ELR (cell line): ENCODE measurements at regions not wholly inside any gene's neighbourhood (a gene's known extent, or its start where the extent isn't known, plus 50 kb on each side); places are given as distances from the start of the nearest gene placed in this dataset.
A peak's percentile ranks its signal among the peaks of the same experiment; 100 is the strongest.

Source experiments
- DNase-seq: peaks from one replicate; pipeline ENCODE4 v3.0.0-alpha.2; 2015; ENCODE audit warnings: low read depth

GRCh38 chr18:53817976-53818950, 406.2 kb downstream of the MBD2 start:
- no peak for DNase-seq

DNA sequence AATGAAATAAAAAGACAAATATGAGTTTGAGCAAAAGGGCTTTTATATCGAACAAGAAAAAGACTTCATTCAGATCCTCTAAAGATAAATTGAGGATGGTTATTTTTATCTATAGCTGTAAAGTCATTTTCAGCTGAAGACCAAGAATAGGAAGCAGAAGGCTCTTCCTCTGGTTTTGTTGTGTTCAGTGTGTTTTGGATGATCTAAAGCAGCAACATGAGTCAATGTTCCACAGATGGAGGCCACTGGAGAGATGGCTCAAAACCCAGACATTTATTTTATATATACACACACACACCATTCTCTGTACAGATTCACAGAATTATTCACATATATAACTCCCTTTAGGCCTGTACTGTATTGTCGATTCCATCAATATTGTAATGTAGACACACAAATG, 424.3 kb downstream of the MBD2 start:
- DNase-seq, result no peak

GRCh38 chr18:53799134-53799533, 425.3 kb downstream of the MBD2 start:
- DNase-seq, result no peak

- no peak for DNase-seq
These were observed 426.0 kb downstream of the MBD2 start for GRCh38 chr18:53798516-53798915.

GRCh38 chr18:53797998-53798495, 426.4 kb downstream of the MBD2 start:
- no peak for DNase-seq

DNA sequence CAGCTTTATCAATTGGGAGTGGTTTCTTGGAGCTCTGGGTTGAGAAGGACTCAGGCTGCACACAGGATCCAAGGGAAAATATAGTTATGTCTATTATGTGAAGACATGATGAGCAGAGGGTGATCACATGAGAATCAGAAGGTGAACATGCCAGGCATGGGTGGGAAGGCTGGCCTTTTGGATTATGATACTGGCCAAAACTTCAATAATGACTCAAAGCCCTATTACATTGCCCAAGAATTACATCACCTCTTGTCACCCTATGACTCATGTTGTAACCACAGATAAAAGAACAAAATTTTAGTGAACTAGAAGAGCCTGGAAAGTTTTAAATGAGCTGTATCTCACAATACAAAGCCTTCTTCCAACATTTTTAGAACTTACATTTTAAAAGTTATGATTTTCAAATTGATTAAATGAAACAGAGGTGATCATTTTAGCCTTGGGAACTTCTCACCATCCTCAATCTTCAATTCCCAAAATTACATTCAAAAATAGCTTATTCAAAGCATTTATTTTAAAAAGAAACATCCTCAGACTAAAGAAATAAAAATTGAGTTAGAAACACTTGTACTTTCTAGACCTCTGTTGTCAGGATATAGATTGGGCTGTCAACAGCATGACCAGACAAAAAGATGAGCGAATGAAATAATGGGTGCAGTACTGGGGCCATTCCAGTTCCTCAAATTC, 428.3 kb downstream of the MBD2 start:
- peak; percentile 37 for DNase-seq

DNA sequence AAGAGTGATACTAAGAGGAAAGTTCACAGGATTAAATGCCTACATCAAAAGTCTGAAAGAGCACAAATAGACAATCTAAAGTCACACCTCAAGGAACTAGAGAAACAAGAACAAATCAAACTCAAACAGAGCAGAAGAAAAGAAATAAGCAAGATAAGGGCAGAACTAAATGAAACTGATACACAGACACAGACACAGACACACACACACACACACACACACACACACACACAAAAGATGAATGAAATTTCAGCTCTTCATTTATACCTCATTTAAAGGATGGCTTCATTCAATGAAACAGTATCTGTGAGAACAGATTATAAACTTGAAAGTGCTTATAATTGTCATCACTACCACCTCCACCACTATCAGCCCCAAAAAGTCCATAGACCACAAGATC, 428.9 kb downstream of the MBD2 start:
- no peak for DNase-seq

GRCh38 chr18:53795061-53795460, 429.4 kb downstream of the MBD2 start:
- DNase-seq, result no peak

GRCh38 chr18:53792762-53793161, 431.7 kb downstream of the MBD2 start:
- DNase-seq, result no peak

- no peak for DNase-seq
These were observed 433.7 kb downstream of the MBD2 start for GRCh38 chr18:53790786-53791185.

- DNase-seq, result no peak
These were observed 434.9 kb downstream of the MBD2 start for GRCh38 chr18:53789376-53790247.

DNA sequence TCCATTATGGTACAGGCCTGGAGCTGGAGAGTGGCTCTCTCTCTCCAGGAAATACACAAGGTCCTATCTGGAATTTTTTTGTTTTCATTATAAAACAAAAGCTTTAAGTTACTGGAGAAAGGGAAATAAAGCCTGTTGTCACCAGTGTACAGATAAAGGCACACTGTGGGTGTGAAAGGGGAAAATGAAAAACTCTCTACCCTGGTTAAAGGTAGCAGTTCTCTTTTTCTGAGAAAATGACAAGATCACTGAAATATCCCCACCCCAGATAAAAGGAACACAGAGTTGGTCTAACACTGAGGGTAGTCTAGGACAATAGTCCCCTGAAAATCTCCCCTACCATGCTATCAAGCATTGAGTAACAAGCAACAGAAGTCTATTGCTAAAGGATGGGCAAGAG, 438.7 kb downstream of the MBD2 start:
- no peak for DNase-seq

DNA sequence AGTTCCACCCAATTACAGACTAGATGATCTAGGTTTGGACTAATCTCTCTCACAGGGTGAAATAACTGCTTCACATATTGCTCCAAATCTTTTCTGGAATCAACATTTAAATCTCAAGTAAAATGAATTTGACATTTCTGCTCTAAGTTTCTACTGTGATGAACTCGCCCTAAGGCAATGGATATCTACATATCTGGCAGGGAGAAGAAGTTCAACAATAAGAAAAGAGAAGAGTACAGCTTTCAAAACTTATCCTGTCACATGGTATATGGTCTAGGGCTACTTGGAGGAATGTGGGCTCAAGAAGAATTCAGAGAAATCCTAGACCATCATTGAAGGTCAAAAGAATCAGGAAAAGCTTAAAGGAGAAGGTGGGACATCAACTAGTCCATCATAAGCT, 440.2 kb downstream of the MBD2 start:
- no peak for DNase-seq

GRCh38 chr18:53780666-53781065, 443.8 kb downstream of the MBD2 start:
- no peak for DNase-seq

DNA sequence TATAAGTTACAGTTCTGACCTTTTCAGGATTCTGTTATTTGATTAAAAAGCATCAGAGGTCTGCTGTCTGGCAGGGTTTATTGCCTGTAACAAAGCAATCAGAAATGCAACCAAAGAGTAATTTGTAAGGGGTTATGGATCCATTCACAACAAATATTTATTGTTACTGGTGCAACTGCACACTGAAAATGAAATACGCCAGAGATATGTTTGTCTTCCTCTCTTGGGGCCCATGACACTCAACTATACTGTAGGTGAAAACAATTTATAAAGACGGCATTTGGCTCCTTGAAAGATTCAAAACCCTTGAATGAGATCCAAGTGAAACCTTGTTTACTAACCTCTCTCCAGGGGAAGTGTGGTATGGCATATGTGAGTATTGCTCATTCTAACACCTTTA, 452.2 kb downstream of the MBD2 start:
- no peak for DNase-seq

GRCh38 chr18:53771664-53772063, 452.8 kb downstream of the MBD2 start:
- no peak for DNase-seq

DNA sequence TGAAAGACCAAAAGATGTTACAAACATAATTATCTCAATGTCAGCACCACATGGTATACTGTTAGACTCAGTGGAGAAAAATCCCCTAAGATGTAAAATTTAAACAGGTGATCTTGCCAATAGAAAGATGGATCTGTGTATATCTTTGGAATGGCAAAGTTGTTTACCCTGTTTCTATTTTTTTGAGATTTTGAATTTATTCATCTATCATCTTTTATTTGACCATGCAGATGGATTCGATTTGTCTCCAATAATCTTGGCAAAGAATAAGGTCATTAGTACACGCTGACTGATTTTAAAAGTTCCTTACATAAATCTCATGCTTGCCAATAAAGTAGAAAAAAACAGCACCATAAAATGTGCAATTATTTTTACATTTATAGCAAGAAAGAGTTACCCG, 459.3 kb downstream of the MBD2 start:
- no peak for DNase-seq

DNA sequence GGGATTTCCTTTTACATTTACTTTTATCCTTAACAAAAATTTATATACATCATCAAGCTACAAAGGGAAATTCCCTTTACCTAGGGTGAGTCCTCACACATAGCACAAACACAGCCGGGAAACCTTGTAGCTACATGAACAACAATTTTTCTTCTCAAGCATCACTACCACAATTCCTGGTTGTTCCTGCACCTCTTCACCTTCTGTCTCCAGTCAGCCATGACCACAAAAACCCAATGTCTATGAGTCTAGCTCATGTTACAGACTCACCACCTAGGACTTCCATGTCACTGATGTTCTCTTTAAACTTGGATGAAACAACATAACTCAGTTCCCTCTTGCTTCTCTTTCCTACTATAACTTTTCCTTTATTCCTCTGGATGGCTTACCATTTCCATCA, 460.4 kb downstream of the MBD2 start:
- no peak for DNase-seq

DNA sequence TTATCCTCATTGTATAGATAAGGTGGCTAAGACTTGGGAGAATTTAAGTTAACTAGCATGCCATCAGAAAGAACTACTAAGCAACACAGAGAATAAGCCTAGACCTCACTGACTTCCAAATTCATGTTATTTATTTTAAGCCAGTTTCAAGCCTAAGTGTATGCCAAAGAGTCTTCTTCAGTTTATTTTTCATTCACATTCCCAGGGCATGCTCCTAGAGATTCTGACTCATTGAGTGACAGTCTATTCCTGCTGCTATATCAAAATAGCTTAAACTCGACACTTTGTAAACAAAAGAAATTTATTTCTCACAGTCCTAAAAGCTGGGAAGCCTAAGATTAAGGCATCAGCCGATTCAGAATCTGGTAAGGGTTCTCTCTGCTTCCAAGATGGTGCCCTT, 467.1 kb downstream of the MBD2 start:
- no peak for DNase-seq

- DNase-seq, result no peak
These were observed 467.9 kb downstream of the MBD2 start for GRCh38 chr18:53756610-53756972.

- DNase-seq, result no peak
These were observed 468.4 kb downstream of the MBD2 start for GRCh38 chr18:53755914-53756609.

DNA sequence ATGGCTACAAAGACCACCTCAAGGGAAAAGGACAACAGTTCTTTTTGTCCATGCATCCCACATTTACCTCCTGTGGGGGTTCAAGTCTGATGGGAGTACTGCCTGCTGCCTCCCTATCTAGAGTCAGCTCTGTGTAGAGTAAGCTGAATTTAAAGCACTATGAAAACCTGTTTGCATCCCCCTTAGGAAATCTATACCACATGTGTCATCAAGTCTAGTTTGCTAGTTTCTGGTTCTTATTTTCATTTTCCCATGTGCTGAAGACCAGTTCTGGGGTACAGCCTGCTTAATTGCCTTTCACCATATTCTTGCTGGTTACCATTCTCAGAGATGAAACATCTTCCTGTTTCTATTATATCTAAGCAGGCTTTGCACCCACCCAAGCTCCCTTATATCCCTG, 470.3 kb downstream of the MBD2 start:
- DNase-seq, result no peak
